Choroid plexus epithelial cell (primary cell): ENCODE measurements at regions not wholly inside any gene's neighbourhood (a gene's known extent, or its start where the extent isn't known, plus 50 kb on each side); places are given as distances from the start of the nearest gene placed in this dataset.

Experiments
- DNase-seq: peaks from one replicate; pipeline ENCODE4 v3.0.0-alpha.2; 2010; ENCODE audit warnings: low read depth
- H3K4me3 ChIP-seq: 2 replicates; pipeline ENCODE4 v1.5.1; 2011; ENCODE audit warnings: low read depth, mild to moderate bottlenecking, control low read depth, low read length, moderate library complexity
- CTCF ChIP-seq: conservative IDR thresholded peaks from 2 replicates; pipeline ENCODE4 v1.5.1; 2011; ENCODE audit warnings: low read depth, mild to moderate bottlenecking, control low read depth, inconsistent platforms, low read length, moderate library complexity

- DNase-seq = no peak
- H3K4me3 ChIP-seq = no peak overlapping the region
- TF ChIP-seq CTCF = no peak
Measured at GRCh38 chr6:40762981-40763380, 175.8 kb upstream of the LRFN2 start.

GRCh38 chr6:40760887-40761286, 173.7 kb upstream of the LRFN2 start:
- H3K4me3 ChIP-seq = no peak overlapping the region
- no peak for DNase-seq

GRCh38 chr6:40759838-40760237, 172.7 kb upstream of the LRFN2 start:
- DNase-seq = no peak
- H3K4me3 ChIP-seq = no peak overlapping the region
- no peak for TF ChIP-seq CTCF

More at GRCh38 chr6:40760887-40761286, 173.7 kb upstream of the LRFN2 start:
- TF ChIP-seq CTCF = no peak

GRCh38 chr6:40759264-40759663, 172.1 kb upstream of the LRFN2 start:
- no peak for DNase-seq
- TF ChIP-seq CTCF = no peak
- no peak overlapping the region for H3K4me3 ChIP-seq

GRCh38 chr6:40755749-40756452, 168.7 kb upstream of the LRFN2 start:
- DNase-seq = no peak
- no peak for TF ChIP-seq CTCF
- no peak overlapping the region for H3K4me3 ChIP-seq

- DNase-seq = peak; percentile 34
- no peak for TF ChIP-seq CTCF
- H3K4me3 ChIP-seq = no peak overlapping the region
Measured at GRCh38 chr6:40755046-40755681, 168.0 kb upstream of the LRFN2 start.
